Central memory CD8-positive, alpha-beta T cell (primary cell): ENCODE measurements at regions not wholly inside any gene's neighbourhood (a gene's known extent, or its start where the extent isn't known, plus 50 kb on each side); places are given as distances from the start of the nearest gene placed in this dataset.

Experiments
- ATAC-seq: fragments of 150-1000 bp; cut with Tn5 transposase; replicated peaks from 2 replicates; pipeline ENCODE4 v1.10.0; 2022; ENCODE audit warnings: mild to moderate bottlenecking, moderate FRiP score, moderate number of reproducible peaks; ENCODE audit not compliant: poor library complexity, severe bottlenecking; ENCODE audit errors: extremely low read depth
- DNase-seq, 2 donors: peaks; one replicate each; pipeline ENCODE4 v3.0.0; 2021; ENCODE audit warnings: low spot score in 2 of 2
- H3K27ac Mint-ChIP-seq: one replicate; pipeline ENCODE4 v1.8.0; 2022; ENCODE audit warnings: low read depth, mild to moderate bottlenecking, moderate library complexity, mixed read lengths
- H3K27me3 Mint-ChIP-seq: one replicate; pipeline ENCODE4 v1.8.0; 2022; ENCODE audit warnings: mixed read lengths
- H3K36me3 Mint-ChIP-seq: one replicate; pipeline ENCODE4 v1.8.0; 2022; ENCODE audit warnings: mild to moderate bottlenecking, moderate library complexity, mixed read lengths; ENCODE audit not compliant: insufficient read depth
- H3K4me1 Mint-ChIP-seq: one replicate; pipeline ENCODE4 v1.8.0; 2022; ENCODE audit warnings: mixed read lengths
- H3K4me3 Mint-ChIP-seq: one replicate; pipeline ENCODE4 v1.8.0; 2022; ENCODE audit warnings: mild to moderate bottlenecking, moderate library complexity, mixed read lengths
- H3K9me3 Mint-ChIP-seq: one replicate; pipeline ENCODE4 v1.8.0; 2022; ENCODE audit warnings: mixed read lengths

GRCh38 chr11:15495462-15495861 lies 380.7 kb downstream of the INSC start:
- H3K36me3 Mint-ChIP-seq: no peaks in the 10 kb centered on the region
- H3K27me3 Mint-ChIP-seq: no peaks in the 10 kb centered on the region
- H3K4me1 Mint-ChIP-seq: no peaks in the 10 kb centered on the region
- H3K27ac Mint-ChIP-seq: no peak overlapping the region
- no peak overlapping the region for H3K4me3 Mint-ChIP-seq
- no peak for DNase-seq
- peaks cover 20% of the 10 kb centered on the region for H3K9me3 Mint-ChIP-seq
- no peak for ATAC-seq

GRCh38 chr11:15497366-15497765 lies 382.6 kb downstream of the INSC start:
- Mint-ChIP-seq H3K4me1 (no peaks in the 10 kb centered on the region), H3K27ac (no peak overlapping the region), H3K27me3 (no peaks in the 10 kb centered on the region), H3K4me3 (no peak overlapping the region), H3K36me3 (peaks cover 2% of the 10 kb centered on the region), H3K9me3 (peaks cover 16% of the 10 kb centered on the region)
- DNase-seq (no peak), ATAC-seq (no peak)

GRCh38 chr11:15499674-15500073 lies 385.0 kb downstream of the INSC start:
- no peaks in the 10 kb centered on the region for H3K27me3 Mint-ChIP-seq
- H3K4me3 Mint-ChIP-seq: no peak overlapping the region
- no peaks in the 10 kb centered on the region for H3K4me1 Mint-ChIP-seq
- ATAC-seq: no peak
- H3K9me3 Mint-ChIP-seq: peaks cover 9% of the 10 kb centered on the region
- DNase-seq: no peak
- peaks cover 2% of the 10 kb centered on the region for H3K36me3 Mint-ChIP-seq
- no peak overlapping the region for H3K27ac Mint-ChIP-seq

GRCh38 chr11:15500643-15501042 lies 385.9 kb downstream of the INSC start:
- ATAC-seq: no peak
- Mint-ChIP-seq H3K36me3 (peaks cover 2% of the 10 kb centered on the region), H3K4me3 (no peak overlapping the region), H3K4me1 (no peaks in the 10 kb centered on the region), H3K27me3 (no peaks in the 10 kb centered on the region), H3K27ac (no peak overlapping the region), H3K9me3 (peaks cover 9% of the 10 kb centered on the region)
- DNase-seq: no peak

GRCh38 chr11:15501566-15501965 lies 386.8 kb downstream of the INSC start:
- DNase-seq (no peak), ATAC-seq (no peak)
- no peak overlapping the region for H3K4me3 Mint-ChIP-seq
- H3K36me3 Mint-ChIP-seq: peaks cover 2% of the 10 kb centered on the region
- H3K9me3 Mint-ChIP-seq: peaks cover 9% of the 10 kb centered on the region
- H3K4me1 Mint-ChIP-seq: no peaks in the 10 kb centered on the region
- no peak overlapping the region for H3K27ac Mint-ChIP-seq
- H3K27me3 Mint-ChIP-seq: no peaks in the 10 kb centered on the region

- ATAC-seq (no peak), DNase-seq (no peak)
- Mint-ChIP-seq H3K27me3 (no peaks in the 10 kb centered on the region), H3K27ac (no peak overlapping the region), H3K9me3 (peaks cover 11% of the 10 kb centered on the region), H3K36me3 (peaks cover 2% of the 10 kb centered on the region), H3K4me3 (no peak overlapping the region), H3K4me1 (no peaks in the 10 kb centered on the region)
Observed at GRCh38 chr11:15505155-15505554, 390.4 kb downstream of the INSC start.

- ATAC-seq (no peak), DNase-seq (no peak)
- no peaks in the 10 kb centered on the region for H3K4me1 Mint-ChIP-seq
- H3K9me3 Mint-ChIP-seq: peaks cover 11% of the 10 kb centered on the region
- no peaks in the 10 kb centered on the region for H3K27me3 Mint-ChIP-seq
- no peak overlapping the region for H3K27ac Mint-ChIP-seq
- no peaks in the 10 kb centered on the region for H3K36me3 Mint-ChIP-seq
- no peak overlapping the region for H3K4me3 Mint-ChIP-seq
Observed at GRCh38 chr11:15507592-15507991, 392.9 kb downstream of the INSC start.

GRCh38 chr11:15509082-15509481 lies 394.4 kb downstream of the INSC start:
- Mint-ChIP-seq H3K27me3 (no peaks in the 10 kb centered on the region), H3K27ac (no peak overlapping the region), H3K4me1 (no peaks in the 10 kb centered on the region), H3K36me3 (no peaks in the 10 kb centered on the region), H3K4me3 (no peak overlapping the region), H3K9me3 (peaks cover 11% of the 10 kb centered on the region)
- ATAC-seq: no peak
- DNase-seq: no peak

GRCh38 chr11:15519124-15519791 lies 404.5 kb downstream of the INSC start:
- no peaks in the 10 kb centered on the region for H3K27me3 Mint-ChIP-seq
- H3K4me1 Mint-ChIP-seq: no peaks in the 10 kb centered on the region
- DNase-seq (no peak), ATAC-seq (no peak)
- no peak overlapping the region for H3K27ac Mint-ChIP-seq
- no peaks in the 10 kb centered on the region for H3K36me3 Mint-ChIP-seq
- H3K4me3 Mint-ChIP-seq: no peak overlapping the region
- peaks cover 34% of the 10 kb centered on the region for H3K9me3 Mint-ChIP-seq

GRCh38 chr11:15519911-15520310 lies 405.2 kb downstream of the INSC start:
- Mint-ChIP-seq H3K4me3 (no peak overlapping the region), H3K4me1 (no peaks in the 10 kb centered on the region), H3K27ac (no peak overlapping the region), H3K36me3 (no peaks in the 10 kb centered on the region), H3K9me3 (peaks cover 34% of the 10 kb centered on the region), H3K27me3 (no peaks in the 10 kb centered on the region)
- DNase-seq (no peak), ATAC-seq (no peak)

- no peaks in the 10 kb centered on the region for H3K4me1 Mint-ChIP-seq
- peaks cover 40% of the 10 kb centered on the region for H3K9me3 Mint-ChIP-seq
- no peaks in the 10 kb centered on the region for H3K36me3 Mint-ChIP-seq
- H3K27ac Mint-ChIP-seq: no peak overlapping the region
- ATAC-seq: no peak
- no peak for DNase-seq
- H3K4me3 Mint-ChIP-seq: no peak overlapping the region
- no peaks in the 10 kb centered on the region for H3K27me3 Mint-ChIP-seq
Observed at GRCh38 chr11:15523543-15523942, 408.8 kb downstream of the INSC start.

- Mint-ChIP-seq H3K4me3 (no peak overlapping the region), H3K27me3 (no peaks in the 10 kb centered on the region), H3K9me3 (peaks cover 38% of the 10 kb centered on the region), H3K4me1 (no peaks in the 10 kb centered on the region), H3K36me3 (no peaks in the 10 kb centered on the region), H3K27ac (no peak overlapping the region)
- DNase-seq: no peak
- ATAC-seq: no peak
Observed at GRCh38 chr11:15525582-15525981, 410.9 kb downstream of the INSC start.

- no peak for DNase-seq
- ATAC-seq: no peak
- Mint-ChIP-seq H3K27me3 (no peaks in the 10 kb centered on the region), H3K36me3 (no peaks in the 10 kb centered on the region), H3K4me3 (no peak overlapping the region), H3K27ac (no peak overlapping the region), H3K4me1 (no peaks in the 10 kb centered on the region), H3K9me3 (peaks cover 38% of the 10 kb centered on the region)
Observed at GRCh38 chr11:15526032-15526431, 411.3 kb downstream of the INSC start.
